Suprapubic skin (tissue), 4 donors: ENCODE measurements at regions not wholly inside any gene's neighbourhood (a gene's known extent, or its start where the extent isn't known, plus 50 kb on each side); places are given as distances from the start of the nearest gene placed in this dataset.

Source experiments
- DNase-seq, 2 donors: peaks; one replicate each; pipeline ENCODE4 v3.0.0-alpha.2; 2019; ENCODE audit warnings: low spot score in 2 of 2
- H3K27ac ChIP-seq: fragments of 200-600 bp; sonication (generic); one replicate; pipeline ENCODE4 v1.5.1; 2019
- H3K27me3 ChIP-seq: fragments of 200-600 bp; sonication (generic); one replicate; pipeline ENCODE4 v1.5.1; 2019
- H3K36me3 ChIP-seq: fragments of 200-600 bp; sonication (generic); one replicate; pipeline ENCODE4 v1.5.1; 2019
- H3K4me1 ChIP-seq: fragments of 200-600 bp; sonication (generic); one replicate; pipeline ENCODE4 v1.5.1; 2019
- H3K4me3 ChIP-seq: fragments of 200-600 bp; sonication (generic); one replicate; pipeline ENCODE4 v1.5.1; 2019; ENCODE audit warnings: mild to moderate bottlenecking
- H3K9me3 ChIP-seq: fragments of 200-600 bp; sonication (generic); one replicate; pipeline ENCODE4 v1.5.1; 2019
- EP300 ChIP-seq: sonication (generic); formaldehyde crosslinking; IDR thresholded peaks from one replicate; pipeline ENCODE4 v1.6.1; 2017; ENCODE audit warnings: antibody characterized with exemption
- POLR2A ChIP-seq, 2 donors: fragments of 450-650 bp; IDR thresholded peaks; one replicate each; pipeline ENCODE4 v1.6.1; 2017; ENCODE audit warnings: antibody characterized with exemption in 2 of 2, mild to moderate bottlenecking in 2 of 2, moderate library complexity in 2 of 2
- POLR2AphosphoS5 ChIP-seq, 3 donors: sonication (generic); formaldehyde crosslinking; IDR thresholded peaks; one replicate each; pipeline ENCODE4 v1.6.1; 2017; ENCODE audit warnings: antibody characterized with exemption in 3 of 3
- WGBS: methylation state at CpG from one replicate; pipeline ENCODE4 v1.1.5; 2018; 5-methylcytosine and 5-hydroxymethylcytosine counted together
- TF ChIP-seq, protein P1 (sequence below), 2 donors: fragments of 200-600 bp in 1 of 2; fragments of 450-650 bp in 1 of 2; sonication (generic) in 1 of 2; IDR thresholded peaks; one replicate each; pipeline ENCODE4 v1.5.1; 2016 to 2019; ENCODE audit warnings: antibody characterized with exemption in 2 of 2, mild to moderate bottlenecking in 1 of 2, moderate library complexity in 1 of 2

GRCh38 chr1:91121366-91121765, 99.5 kb upstream of the ZNF644 start:
- peaks cover 6% of the 10 kb centered on the region for H3K4me1 ChIP-seq
- H3K4me3 ChIP-seq, result no peak overlapping the region
- DNase-seq, result no peak
- TF ChIP-seq EP300 (no peak), POLR2A (IDR thresholded peaks at IDR 0.05) (no peak), POLR2AphosphoS5 (IDR thresholded peaks at IDR 0.05) (no peak)
- TF ChIP-seq, protein P1, sequence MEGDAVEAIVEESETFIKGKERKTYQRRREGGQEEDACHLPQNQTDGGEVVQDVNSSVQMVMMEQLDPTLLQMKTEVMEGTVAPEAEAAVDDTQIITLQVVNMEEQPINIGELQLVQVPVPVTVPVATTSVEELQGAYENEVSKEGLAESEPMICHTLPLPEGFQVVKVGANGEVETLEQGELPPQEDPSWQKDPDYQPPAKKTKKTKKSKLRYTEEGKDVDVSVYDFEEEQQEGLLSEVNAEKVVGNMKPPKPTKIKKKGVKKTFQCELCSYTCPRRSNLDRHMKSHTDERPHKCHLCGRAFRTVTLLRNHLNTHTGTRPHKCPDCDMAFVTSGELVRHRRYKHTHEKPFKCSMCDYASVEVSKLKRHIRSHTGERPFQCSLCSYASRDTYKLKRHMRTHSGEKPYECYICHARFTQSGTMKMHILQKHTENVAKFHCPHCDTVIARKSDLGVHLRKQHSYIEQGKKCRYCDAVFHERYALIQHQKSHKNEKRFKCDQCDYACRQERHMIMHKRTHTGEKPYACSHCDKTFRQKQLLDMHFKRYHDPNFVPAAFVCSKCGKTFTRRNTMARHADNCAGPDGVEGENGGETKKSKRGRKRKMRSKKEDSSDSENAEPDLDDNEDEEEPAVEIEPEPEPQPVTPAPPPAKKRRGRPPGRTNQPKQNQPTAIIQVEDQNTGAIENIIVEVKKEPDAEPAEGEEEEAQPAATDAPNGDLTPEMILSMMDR (IDR thresholded peaks at IDR 0.05), result no peak
- H3K27ac ChIP-seq, result no peak overlapping the region
- H3K9me3 ChIP-seq, result no peaks in the 10 kb centered on the region
- H3K27me3 ChIP-seq, result no peaks in the 10 kb centered on the region
- H3K36me3 ChIP-seq, result no peaks in the 10 kb centered on the region
- 71% methylated on average over 2 of the region's 2 CpGs for WGBS

DNA sequence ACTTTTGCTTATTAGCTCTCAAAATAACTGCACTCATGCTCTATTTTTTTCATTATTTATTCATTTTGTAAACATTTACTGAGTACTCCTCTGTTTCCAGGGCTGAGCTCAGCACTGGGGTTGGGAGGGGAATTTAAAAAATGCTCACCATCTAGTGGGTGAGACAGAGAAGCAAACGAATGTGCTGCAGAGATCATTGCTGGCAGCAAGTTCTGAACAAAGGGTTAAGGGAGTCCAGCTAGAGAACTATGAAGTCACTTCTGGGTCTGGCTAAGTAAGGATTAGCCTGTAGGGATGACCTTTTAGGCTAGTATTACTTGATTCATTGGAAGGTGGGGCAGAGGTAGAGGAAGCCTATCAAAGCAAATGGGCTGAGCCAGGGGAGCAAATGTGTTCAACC, 99.1 kb upstream of the ZNF644 start:
- WGBS, result 35% methylated on average over 1 of the region's 1 CpG
- Histone ChIP-seq H3K27me3 (no peaks in the 10 kb centered on the region), H3K27ac (no peak overlapping the region), H3K36me3 (no peaks in the 10 kb centered on the region), H3K4me1 (peaks cover 6% of the 10 kb centered on the region), H3K4me3 (no peak overlapping the region), H3K9me3 (no peaks in the 10 kb centered on the region)
- DNase-seq, result no peak
- TF ChIP-seq POLR2A (IDR thresholded peaks at IDR 0.05), result no peak
- TF ChIP-seq, protein P1 (IDR thresholded peaks at IDR 0.05), result no peak
- TF ChIP-seq POLR2AphosphoS5 (IDR thresholded peaks at IDR 0.05), result no peak
- no peak for TF ChIP-seq EP300

DNA sequence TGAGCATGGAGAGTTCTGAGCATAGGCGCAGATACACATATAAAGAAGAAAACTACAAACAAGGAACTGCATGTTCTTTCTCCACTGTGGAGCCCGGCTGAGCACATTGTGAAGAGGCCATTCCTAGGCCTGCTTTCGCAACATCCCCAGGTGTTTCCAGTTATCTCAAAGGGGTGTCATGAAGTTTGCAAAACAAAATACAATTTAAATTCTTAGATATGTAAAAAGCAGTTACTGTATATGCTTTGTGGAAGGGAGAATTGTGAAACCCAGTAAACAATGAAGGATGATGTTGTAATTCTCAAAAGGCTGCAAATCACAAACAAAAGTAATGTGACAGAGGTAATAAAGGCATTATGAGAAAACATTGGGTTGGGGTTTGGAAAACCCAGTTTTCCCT, 98.6 kb upstream of the ZNF644 start:
- Histone ChIP-seq H3K4me3 (no peak overlapping the region), H3K4me1 (peaks cover 6% of the 10 kb centered on the region), H3K36me3 (no peaks in the 10 kb centered on the region), H3K27me3 (no peaks in the 10 kb centered on the region), H3K27ac (no peak overlapping the region), H3K9me3 (no peaks in the 10 kb centered on the region)
- peak in 1 of 2 donors; percentile 69 for DNase-seq
- WGBS, result 46% methylated on average over 3 of the region's 3 CpGs
- no peak for TF ChIP-seq EP300
- TF ChIP-seq POLR2AphosphoS5 (IDR thresholded peaks at IDR 0.05), result no peak
- TF ChIP-seq POLR2A (IDR thresholded peaks at IDR 0.05), result no peak
- TF ChIP-seq, protein P1 (IDR thresholded peaks at IDR 0.05), result no peak

DNA sequence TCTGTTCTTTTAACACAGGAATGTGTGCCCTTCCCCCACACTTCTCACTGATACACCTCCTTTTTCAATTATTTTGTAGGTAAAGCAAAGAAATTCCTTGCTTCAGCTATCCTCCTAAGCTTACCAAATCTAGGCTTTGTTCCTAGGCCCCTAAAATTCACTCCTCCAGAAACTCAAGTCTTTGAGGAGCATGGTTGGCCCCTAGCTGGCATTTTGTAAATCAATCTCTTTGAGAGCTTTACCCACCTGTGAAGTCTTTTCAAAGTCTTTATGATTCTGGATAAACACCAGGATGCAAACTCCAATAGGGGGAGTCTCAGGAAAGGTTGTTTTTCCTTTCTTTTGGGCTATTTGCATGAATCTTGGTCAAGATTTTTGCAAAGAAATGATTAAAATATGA, 82.9 kb upstream of the ZNF644 start:
- Histone ChIP-seq H3K27ac (no peak overlapping the region), H3K9me3 (no peaks in the 10 kb centered on the region), H3K36me3 (no peaks in the 10 kb centered on the region), H3K4me3 (no peak overlapping the region), H3K27me3 (no peaks in the 10 kb centered on the region), H3K4me1 (no peaks in the 10 kb centered on the region)
- TF ChIP-seq, protein P1 (IDR thresholded peaks at IDR 0.05), result no peak
- TF ChIP-seq POLR2AphosphoS5 (IDR thresholded peaks at IDR 0.05) (no peak), POLR2A (IDR thresholded peaks at IDR 0.05) (no peak), EP300 (no peak)
- DNase-seq, result no peak

DNA sequence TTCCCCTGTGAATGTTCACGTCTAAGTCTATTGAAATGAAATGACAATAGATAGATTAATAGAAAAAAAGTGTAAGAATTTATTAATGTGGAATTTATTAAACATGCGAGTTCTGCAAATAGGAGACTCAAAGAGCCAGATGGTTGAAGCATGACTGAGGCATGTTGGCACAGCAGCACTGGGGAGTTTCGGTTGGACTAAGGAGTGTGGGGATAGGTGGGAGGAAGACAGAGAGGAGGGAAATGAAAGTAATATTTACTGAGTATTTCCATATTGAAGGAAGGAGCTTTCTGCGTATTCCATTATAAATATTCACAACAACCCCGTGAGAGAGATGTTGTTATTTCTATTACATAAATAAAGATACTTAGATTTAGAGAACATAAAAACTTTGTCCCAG, 79.5 kb upstream of the ZNF644 start:
- TF ChIP-seq, protein P1 (IDR thresholded peaks at IDR 0.05), result no peak
- no peak for TF ChIP-seq EP300
- TF ChIP-seq POLR2A (IDR thresholded peaks at IDR 0.05), result no peak
- no peak for TF ChIP-seq POLR2AphosphoS5 (IDR thresholded peaks at IDR 0.05)
- no peaks in the 10 kb centered on the region for H3K27me3 ChIP-seq
- H3K9me3 ChIP-seq, result no peaks in the 10 kb centered on the region
- WGBS, result 61% methylated on average over 5 of the region's 5 CpGs
- no peak for DNase-seq
- H3K36me3 ChIP-seq, result no peaks in the 10 kb centered on the region
- no peak overlapping the region for H3K4me3 ChIP-seq
- H3K4me1 ChIP-seq, result no peaks in the 10 kb centered on the region
- no peak overlapping the region for H3K27ac ChIP-seq
